Heart left ventricle (tissue), 16 donors: ENCODE measurements at regions not wholly inside any gene's neighbourhood (a gene's known extent, or its start where the extent isn't known, plus 50 kb on each side); places are given as distances from the start of the nearest gene placed in this dataset.

Source experiments
- ATAC-seq, 4 donors: fragments of 200-7000 bp; cut with Tn5 transposase; one replicate each; pipeline ENCODE4 v1.9.1; 2020 to 2022; ENCODE audit warnings: moderate library complexity in 4 of 4, mild to moderate bottlenecking in 3 of 4, moderate number of reproducible peaks in 1 of 4
- DNase-seq, 5 donors: peaks; one replicate each; pipeline ENCODE4 v3.0.0-alpha.2; 2020
- H3K27ac ChIP-seq, 12 donors: fragments of 200-600 bp; sonication (generic) in 4 of 12; one replicate each; pipeline versions ENCODE4 v1.5.0 to v1.8.0; 2016 to 2022; ENCODE audit warnings: mild to moderate bottlenecking in 2 of 12
- H3K27me3 ChIP-seq, 9 donors: fragments of 200-600 bp; sonication (generic) in 2 of 9; one replicate each; pipeline versions ENCODE4 v1.5.1 to v1.8.0; 2016 to 2022; ENCODE audit warnings: mild to moderate bottlenecking in 3 of 9
- H3K36me3 ChIP-seq, 9 donors: fragments of 200-600 bp; sonication (generic) in 2 of 9; one replicate each; pipeline versions ENCODE4 v1.5.0 to v1.8.0; 2018 to 2022; ENCODE audit warnings: mild to moderate bottlenecking in 2 of 9
- H3K4me1 ChIP-seq, 12 donors: fragments of 200-600 bp; sonication (generic) in 4 of 12; one replicate each; pipeline versions ENCODE4 v1.5.0 to v1.8.0; 2016 to 2022; ENCODE audit warnings: mild to moderate bottlenecking in 3 of 12
- H3K4me3 ChIP-seq, 12 donors: fragments of 200-600 bp; sonication (generic) in 4 of 12; one replicate each; pipeline versions ENCODE4 v1.5.0 to v1.8.0; 2017 to 2022; ENCODE audit warnings: mild to moderate bottlenecking in 9 of 12, moderate library complexity in 4 of 12
- H3K9me3 ChIP-seq, 12 donors: fragments of 200-600 bp; sonication (generic) in 4 of 12; one replicate each; pipeline versions ENCODE4 v1.5.0 to v1.8.0; 2016 to 2022; ENCODE audit warnings: mild to moderate bottlenecking in 1 of 12
- CTCF ChIP-seq, 12 donors: fragments of 200-600 bp; sonication (generic) in 4 of 12; IDR thresholded peaks; one replicate each; pipeline versions ENCODE4 v1.5.0 to v1.8.0; 2018 to 2022; ENCODE audit warnings: antibody characterized with exemption in 12 of 12, mild to moderate bottlenecking in 5 of 12
- POLR2A ChIP-seq, 2 donors: fragments of 450-650 bp; IDR thresholded peaks; one replicate each; pipeline ENCODE4 v1.6.1; 2017; ENCODE audit warnings: antibody characterized with exemption in 2 of 2, mild to moderate bottlenecking in 2 of 2, moderate library complexity in 2 of 2
- WGBS, 4 donors: extraction: QIAGEN DNeasy Blood & Tissue Kit in 2 of 4; methylation state at CpG; one replicate each; pipeline versions ENCODE4 v1.1.5 to v1.1.7; 2013 to 2018; 5-methylcytosine and 5-hydroxymethylcytosine counted together
- intact Hi-C, 10 donors: fragments of 100-400 bp; cut with DNase I; formaldehyde crosslinking; loops; one replicate each; pipeline versions ENCODE4 v1.11.1 to v1.14.2; 2022
- donor health status: ischemic (EF 13 %, LVEDD 7.1; RV severe dilation, severe dysfunction).
- donor health status: healthy with polysubstance abuse.
- donor health status: DM: no; HTN: yes; CAD: no.
- donor health status: DM: no; HTN: no; CAD: no.
- donor health status: ischemic (EF 25% LVEDD 6.9; RV normal size, moderate dysfunction).
- donor health status: ischemic (EF 25% LVEDD 5.7; RV mildly dilated, moderate dysfunction).
- donor health status: healthy.
- donor health status: DM: yes; HTN: yes; CAD: no.
- donor health status: ischemic (EF 35%, LVEDD 5.7; RV mildly dilated, moderate dysfunction).
- donor health status: nonischemic (EF 11% LVEDD 7.7; RV severe dilation, severe dysfunction).
- donor health status: DM: yes; HTN: yes; CAD: no.
- donor health status: PGD.
- donor health status: ischemic (EF 29% LVEDD 5.4; RV normal size, mild dysfunction).
- donor health status: nonischemic (EF 23%, LVEDD 6.1; RV moderate dilation, normal function).

GRCh38 chr13:70448820-70449219 is 340.6 kb upstream of the KLHL1 start:
- Histone ChIP-seq H3K27ac (no peak overlapping the region), H3K9me3 (peaks cover 0 to 2% (median 0%) of the 10 kb centered on the region in 12 donors), H3K4me1 (no peaks in the 10 kb centered on the region), H3K4me3 (no peak overlapping the region), H3K36me3 (no peaks in the 10 kb centered on the region), H3K27me3 (no peaks in the 10 kb centered on the region)
- TF ChIP-seq CTCF (IDR thresholded peaks at IDR 0.05) (no peak), POLR2A (IDR thresholded peaks at IDR 0.05) (no peak)
- DNase-seq (no peak), ATAC-seq (no peak)
- intact Hi-C loops = no loop called here
- WGBS, 4 donors = 51 to 66% (median 55%) methylated on average over 2 of the region's 2 CpGs

DNA sequence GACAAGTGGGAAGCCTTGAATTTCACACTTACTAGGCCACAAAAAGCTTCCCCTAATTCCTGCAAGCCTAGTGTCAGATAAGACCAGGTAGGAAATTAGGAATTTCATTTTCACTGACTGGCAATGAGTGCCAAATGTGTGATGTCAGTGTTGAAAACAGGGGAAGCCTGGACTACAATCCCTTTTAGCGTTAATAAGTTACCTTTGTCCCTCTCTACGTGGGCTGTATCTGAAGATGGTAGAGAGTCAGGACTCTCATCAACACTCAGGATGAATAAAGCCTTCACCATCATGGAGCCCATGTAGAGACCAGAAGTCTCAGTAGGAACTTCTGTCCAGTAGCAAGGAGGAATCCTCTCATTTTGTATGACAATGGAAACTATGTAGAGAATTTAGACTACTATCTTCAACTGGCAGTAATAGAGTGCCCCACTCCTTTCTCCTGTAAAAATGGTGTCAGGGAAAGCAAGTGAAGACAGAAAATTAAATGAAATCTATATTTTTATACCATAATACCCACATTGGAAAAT is 324.1 kb upstream of the KLHL1 start:
- WGBS, 4 donors = 54 to 75% (median 62%) methylated on average over 2 of the region's 2 CpGs
- no peak overlapping the region for H3K27ac ChIP-seq
- no peaks in the 10 kb centered on the region for H3K36me3 ChIP-seq
- ATAC-seq (no peak), DNase-seq (no peak)
- no peaks in the 10 kb centered on the region for H3K9me3 ChIP-seq
- TF ChIP-seq CTCF (IDR thresholded peaks at IDR 0.05) (no peak), POLR2A (IDR thresholded peaks at IDR 0.05) (no peak)
- no peaks in the 10 kb centered on the region for H3K27me3 ChIP-seq
- no peak overlapping the region for H3K4me3 ChIP-seq
- intact Hi-C loops = no loop called here
- no peaks in the 10 kb centered on the region for H3K4me1 ChIP-seq

GRCh38 chr13:70430256-70430655 is 322.0 kb upstream of the KLHL1 start:
- no peak overlapping the region for H3K27ac ChIP-seq
- TF ChIP-seq POLR2A (IDR thresholded peaks at IDR 0.05) (no peak), CTCF (IDR thresholded peaks at IDR 0.05) (no peak)
- intact Hi-C loops = no loop called here
- H3K27me3 ChIP-seq = no peaks in the 10 kb centered on the region
- H3K4me1 ChIP-seq = no peaks in the 10 kb centered on the region
- peaks cover 0 to 7% (median 0%) of the 10 kb centered on the region in 12 donors for H3K9me3 ChIP-seq
- H3K36me3 ChIP-seq = no peaks in the 10 kb centered on the region
- H3K4me3 ChIP-seq = no peak overlapping the region
- ATAC-seq (no peak), DNase-seq (no peak)

GRCh38 chr13:70424928-70425327 is 316.7 kb upstream of the KLHL1 start:
- no peak for TF ChIP-seq POLR2A (IDR thresholded peaks at IDR 0.05)
- no peak for TF ChIP-seq CTCF (IDR thresholded peaks at IDR 0.05)
- Histone ChIP-seq H3K27ac (no peak overlapping the region), H3K4me1 (no peaks in the 10 kb centered on the region), H3K27me3 (no peaks in the 10 kb centered on the region), H3K9me3 (peaks cover 0 to 7% (median 0%) of the 10 kb centered on the region in 12 donors), H3K36me3 (no peaks in the 10 kb centered on the region), H3K4me3 (no peak overlapping the region)
- no peak for DNase-seq
- intact Hi-C loops = no loop called here
- ATAC-seq = no peak
